HL-60 (cell line): ENCODE measurements at regions not wholly inside any gene's neighbourhood (a gene's known extent, or its start where the extent isn't known, plus 50 kb on each side); places are given as distances from the start of the nearest gene placed in this dataset.
A peak's percentile ranks its signal among the peaks of the same experiment; 100 is the strongest.

Experiments used
- DNase-seq, 2 experiments: peaks; one replicate each; pipeline ENCODE4 v3.0.0-alpha.2; 2010 to 2020; ENCODE audit warnings: low read depth in 1 of 2, low spot score in 1 of 2
- H3K27ac ChIP-seq: fragments of 250-450 bp; sonication (Bioruptor Pico); replicated peaks from 2 replicates; pipeline ENCODE4 v1.5.1; 2020; ENCODE audit warnings: mild to moderate bottlenecking, moderate library complexity
- H3K27me3 ChIP-seq: fragments of 250-450 bp; sonication (Bioruptor Pico); 2 replicates; pipeline ENCODE4 v1.5.1; 2021; ENCODE audit warnings: mild to moderate bottlenecking, moderate library complexity; ENCODE audit not compliant: insufficient read depth, poor library complexity, severe bottlenecking
- H3K4me3 ChIP-seq: replicated peaks from 2 replicates; pipeline ENCODE4 v1.5.1; 2011; ENCODE audit warnings: mild to moderate bottlenecking, control low read depth, low read length; ENCODE audit not compliant: insufficient read depth
- GABPA ChIP-seq: IDR thresholded peaks from 2 replicates; pipeline ENCODE4 v1.6.1; 2012; ENCODE audit warnings: low read depth
- POLR2AphosphoS5 ChIP-seq: IDR thresholded peaks from 2 replicates; pipeline ENCODE4 v1.6.1; 2012; ENCODE audit warnings: low read depth
- REST ChIP-seq: IDR thresholded peaks from 2 replicates; pipeline ENCODE4 v1.6.1; 2012; ENCODE audit warnings: low read depth; ENCODE audit not compliant: insufficient replicate concordance
- SPI1 ChIP-seq: IDR thresholded peaks from 2 replicates; pipeline ENCODE4 v1.6.1; 2012; ENCODE audit warnings: low read depth, mild to moderate bottlenecking, borderline replicate concordance
- TF ChIP-seq, protein P1 (sequence below): IDR thresholded peaks from one replicate; pipeline ENCODE4 v1.5.1; 2011; ENCODE audit warnings: low read length, control low read depth, inconsistent platforms; ENCODE audit not compliant: insufficient read depth

- Histone ChIP-seq H3K27ac (no peak overlapping the region), H3K4me3 (no peak overlapping the region), H3K27me3 (no peaks in the 10 kb centered on the region)
- no peak for TF ChIP-seq SPI1
- no peak for TF ChIP-seq POLR2AphosphoS5
- TF ChIP-seq, protein P1, sequence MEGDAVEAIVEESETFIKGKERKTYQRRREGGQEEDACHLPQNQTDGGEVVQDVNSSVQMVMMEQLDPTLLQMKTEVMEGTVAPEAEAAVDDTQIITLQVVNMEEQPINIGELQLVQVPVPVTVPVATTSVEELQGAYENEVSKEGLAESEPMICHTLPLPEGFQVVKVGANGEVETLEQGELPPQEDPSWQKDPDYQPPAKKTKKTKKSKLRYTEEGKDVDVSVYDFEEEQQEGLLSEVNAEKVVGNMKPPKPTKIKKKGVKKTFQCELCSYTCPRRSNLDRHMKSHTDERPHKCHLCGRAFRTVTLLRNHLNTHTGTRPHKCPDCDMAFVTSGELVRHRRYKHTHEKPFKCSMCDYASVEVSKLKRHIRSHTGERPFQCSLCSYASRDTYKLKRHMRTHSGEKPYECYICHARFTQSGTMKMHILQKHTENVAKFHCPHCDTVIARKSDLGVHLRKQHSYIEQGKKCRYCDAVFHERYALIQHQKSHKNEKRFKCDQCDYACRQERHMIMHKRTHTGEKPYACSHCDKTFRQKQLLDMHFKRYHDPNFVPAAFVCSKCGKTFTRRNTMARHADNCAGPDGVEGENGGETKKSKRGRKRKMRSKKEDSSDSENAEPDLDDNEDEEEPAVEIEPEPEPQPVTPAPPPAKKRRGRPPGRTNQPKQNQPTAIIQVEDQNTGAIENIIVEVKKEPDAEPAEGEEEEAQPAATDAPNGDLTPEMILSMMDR = no peak
- no peak for TF ChIP-seq REST
- TF ChIP-seq GABPA = no peak
- DNase-seq = no peak
Measured at GRCh38 chr21:40972151-40972550, 125.2 kb upstream of the DSCAM start.

DNA sequence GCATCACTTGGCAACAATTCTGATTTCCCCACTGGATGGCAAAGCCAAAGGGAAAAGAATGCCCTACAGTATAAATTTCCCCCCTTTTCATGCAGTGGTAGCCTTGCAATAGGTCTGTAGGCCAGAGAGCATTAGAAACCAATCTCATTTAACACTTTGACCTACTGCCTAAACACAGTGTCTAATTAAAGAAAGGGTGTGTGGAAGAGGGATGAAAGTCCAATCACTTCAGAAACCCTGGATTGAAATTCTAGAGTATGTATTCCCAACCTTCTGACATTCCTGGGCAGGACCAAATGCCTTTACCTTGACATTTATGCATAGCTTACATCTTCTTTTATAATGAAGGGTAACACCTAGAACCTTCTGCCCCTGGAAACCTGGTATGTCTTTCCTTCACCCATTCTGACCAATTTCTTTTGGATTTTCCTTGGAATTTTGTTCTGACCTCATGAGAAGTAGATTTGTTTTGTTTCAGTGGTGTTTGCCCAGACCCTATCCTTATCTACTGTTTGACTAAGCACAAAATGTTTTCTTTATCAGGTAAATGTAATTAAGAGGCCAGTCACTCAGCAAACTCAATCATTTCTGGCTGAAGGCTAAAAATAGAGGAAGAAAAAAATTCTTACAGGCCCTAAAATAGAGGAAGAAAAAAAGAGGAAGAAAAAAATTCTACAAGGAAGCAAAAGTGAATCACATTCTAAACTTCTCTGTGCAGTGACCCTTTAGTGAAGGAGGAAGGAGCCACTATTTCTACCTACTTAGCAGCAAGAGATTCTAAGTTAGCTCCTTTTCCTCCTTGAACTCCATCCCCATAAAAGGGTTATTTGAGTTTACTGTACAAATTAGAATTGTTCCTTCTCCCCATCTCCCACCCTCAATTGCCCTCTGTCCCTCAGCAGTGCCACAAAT lies 129.5 kb upstream of the DSCAM start:
- DNase-seq = peak in 1 of 2 experiments; percentile 45
- TF ChIP-seq, protein P1 = no peak
- no peaks in the 10 kb centered on the region for H3K27me3 ChIP-seq
- H3K4me3 ChIP-seq = no peak overlapping the region
- H3K27ac ChIP-seq = no peak overlapping the region

GRCh38 chr21:40985370-40985769 lies 138.4 kb upstream of the DSCAM start:
- DNase-seq = no peak
- no peak overlapping the region for H3K27ac ChIP-seq
- TF ChIP-seq, protein P1 = no peak

DNA sequence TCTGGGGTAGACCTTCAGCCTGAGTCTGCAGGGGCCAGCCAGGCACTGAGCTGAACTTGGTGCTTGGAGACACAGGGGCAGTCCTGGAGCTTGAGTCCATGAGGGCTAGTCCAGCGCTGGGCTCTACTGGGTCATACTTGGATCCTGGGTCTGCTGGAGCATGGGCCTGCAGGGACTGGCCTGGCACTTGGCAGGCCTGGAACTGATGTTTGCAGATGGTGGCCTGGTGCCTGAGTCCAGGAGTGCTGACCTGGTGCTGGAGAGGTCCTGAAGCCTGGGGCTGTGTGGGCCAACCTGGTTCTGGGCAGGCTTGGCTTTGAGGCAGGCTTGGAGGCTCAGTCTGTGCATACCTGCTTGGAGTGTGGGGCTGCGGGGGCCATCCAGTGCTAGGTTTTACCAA lies 143.4 kb upstream of the DSCAM start:
- TF ChIP-seq GABPA (no peak), POLR2AphosphoS5 (no peak)
- no peak for DNase-seq
- no peak overlapping the region for H3K27ac ChIP-seq

More at GRCh38 chr21:40985370-40985769, 138.4 kb upstream of the DSCAM start:
- Histone ChIP-seq H3K27me3 (no peaks in the 10 kb centered on the region), H3K4me3 (no peak overlapping the region)

DNA sequence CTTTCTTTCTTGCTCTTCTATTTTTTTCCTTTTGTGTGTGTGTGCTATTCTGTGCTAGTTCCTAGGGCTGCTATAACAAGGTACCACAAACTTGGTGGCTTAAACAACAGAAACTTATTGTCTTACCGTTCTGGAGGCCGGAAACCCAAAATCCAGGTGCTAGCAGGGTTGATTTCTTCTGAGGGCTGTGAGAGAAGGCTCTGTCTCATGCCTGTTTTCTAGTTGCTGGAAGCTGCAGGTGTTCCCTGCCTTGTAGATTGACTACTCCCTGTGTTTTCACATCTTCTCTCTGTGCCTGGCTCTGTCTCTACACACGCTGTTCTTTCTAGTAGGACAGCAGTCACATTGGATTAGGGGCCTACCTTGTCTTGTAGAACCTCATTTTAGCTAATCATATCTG lies 150.9 kb upstream of the DSCAM start:
- H3K27me3 ChIP-seq = no peaks in the 10 kb centered on the region
- DNase-seq = no peak
- H3K27ac ChIP-seq = no peak overlapping the region
- TF ChIP-seq, protein P1 = no peak
- TF ChIP-seq GABPA (no peak), POLR2AphosphoS5 (no peak), REST (no peak), SPI1 (no peak)
- no peak overlapping the region for H3K4me3 ChIP-seq

More for the DNA sequence above, 143.4 kb upstream of the DSCAM start:
- Histone ChIP-seq H3K4me3 (no peak overlapping the region), H3K27me3 (no peaks in the 10 kb centered on the region)
